ENCODE measurements at regions not wholly inside any gene's neighbourhood (a gene's known extent, or its start where the extent isn't known, plus 50 kb on each side); places are given as distances from the start of the nearest gene placed in this dataset.

DNA sequence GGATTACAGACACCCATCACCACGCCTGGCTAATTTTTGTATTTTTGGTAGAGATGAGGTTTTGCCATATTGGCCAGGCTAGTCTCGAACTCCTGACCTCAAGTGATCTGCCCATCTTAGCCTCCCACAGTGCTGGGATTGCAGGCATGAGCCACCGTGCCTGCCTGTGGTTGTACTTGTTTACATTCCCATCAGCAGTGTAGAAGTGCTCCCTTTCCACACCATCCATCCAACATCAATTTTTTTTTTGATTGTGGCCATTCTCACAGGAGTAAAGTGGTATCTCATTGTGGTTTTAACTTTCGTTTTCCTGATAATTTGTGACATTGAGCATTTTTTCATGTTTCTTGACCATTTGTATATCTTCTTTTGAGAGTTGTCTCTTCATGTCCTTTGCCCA is 1019.4 kb upstream of the SLC10A2 start:
- TF ChIP-seq CTCF (IDR thresholded peaks at IDR 0.05; ENCODE audit: low read depth, low read length, poor library complexity, severe bottlenecking), result no peak
- TF ChIP-seq EZH2phosphoT487 (IDR thresholded peaks at IDR 0.05; ENCODE audit: borderline replicate concordance, low read length), result no peak
